HG03108 (cell line): ENCODE measurements at regions not wholly inside any gene's neighbourhood (a gene's known extent, or its start where the extent isn't known, plus 50 kb on each side); places are given as distances from the start of the nearest gene placed in this dataset.

ENCODE experiments used
- ATAC-seq: cut with Tn5 transposase; IDR thresholded peaks from one replicate; pipeline ENCODE4 v1.9.1; 2021; ENCODE audit warnings: moderate library complexity; ENCODE audit not compliant: unreplicated experiment

DNA sequence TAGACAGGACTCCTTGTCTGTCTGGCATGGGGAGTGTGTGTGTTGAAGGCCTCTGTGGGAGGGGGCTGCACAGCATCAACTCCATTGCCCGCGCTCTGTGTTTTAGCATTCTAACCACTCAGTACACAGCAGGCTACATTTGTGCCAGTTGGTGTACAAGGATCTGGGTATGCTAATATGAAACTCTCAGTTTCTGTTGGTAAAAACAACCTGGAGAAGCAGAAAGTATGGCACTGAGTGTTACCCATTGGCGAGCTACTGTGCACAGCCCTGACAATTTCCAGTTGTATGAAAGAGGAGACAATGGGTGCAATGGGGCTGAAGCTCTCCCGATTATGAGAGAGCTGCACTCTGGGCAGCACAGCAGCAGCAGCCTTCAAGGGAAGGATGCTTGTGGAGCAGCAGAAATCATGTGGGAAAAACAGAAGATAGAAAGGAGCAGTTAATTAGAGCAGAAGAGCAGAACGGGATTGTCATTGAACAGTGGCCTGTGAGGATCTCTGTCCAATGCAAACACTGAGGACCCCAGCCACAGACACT is 443.6 kb downstream of the CBLN2 start:
- ATAC-seq, result no peak

DNA sequence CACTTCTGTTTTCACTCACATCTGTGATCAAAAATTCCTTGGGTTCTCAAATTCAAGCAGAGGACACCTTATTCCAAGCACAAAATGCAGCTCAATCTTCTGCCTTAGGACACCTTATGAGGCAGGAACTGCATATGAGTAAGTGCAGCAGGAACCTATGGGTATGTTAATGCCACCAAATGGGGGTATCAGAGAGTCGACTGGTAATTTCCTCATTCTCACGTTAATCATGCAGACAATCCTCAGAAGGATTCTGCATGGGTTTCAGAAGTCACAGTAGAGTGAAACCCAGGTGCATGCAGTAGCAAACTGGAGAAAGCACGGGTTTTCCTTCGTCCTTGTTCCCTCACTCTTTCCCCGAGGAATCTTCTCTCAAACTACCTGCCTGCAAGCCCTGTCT is 452.8 kb downstream of the CBLN2 start:
- no peak for ATAC-seq

DNA sequence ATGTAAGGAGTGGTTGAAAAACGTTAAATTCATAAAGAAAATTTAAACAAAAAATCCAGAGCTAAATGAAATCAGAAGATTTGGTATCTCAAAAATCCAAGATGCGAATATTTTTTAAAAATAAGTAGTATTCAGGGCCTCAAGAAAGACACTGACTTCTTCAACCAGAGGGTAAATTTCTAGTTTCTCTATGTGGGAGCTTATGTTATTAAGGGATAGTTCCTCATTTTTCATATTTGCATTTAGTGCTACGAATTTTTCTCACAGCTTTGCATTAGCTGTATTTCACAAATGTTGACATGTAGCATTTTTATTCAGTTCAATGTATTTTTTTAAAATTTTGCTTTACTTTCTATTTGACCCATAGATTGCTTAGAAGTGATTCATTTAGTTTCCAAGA is 454.7 kb downstream of the CBLN2 start:
- no peak for ATAC-seq

DNA sequence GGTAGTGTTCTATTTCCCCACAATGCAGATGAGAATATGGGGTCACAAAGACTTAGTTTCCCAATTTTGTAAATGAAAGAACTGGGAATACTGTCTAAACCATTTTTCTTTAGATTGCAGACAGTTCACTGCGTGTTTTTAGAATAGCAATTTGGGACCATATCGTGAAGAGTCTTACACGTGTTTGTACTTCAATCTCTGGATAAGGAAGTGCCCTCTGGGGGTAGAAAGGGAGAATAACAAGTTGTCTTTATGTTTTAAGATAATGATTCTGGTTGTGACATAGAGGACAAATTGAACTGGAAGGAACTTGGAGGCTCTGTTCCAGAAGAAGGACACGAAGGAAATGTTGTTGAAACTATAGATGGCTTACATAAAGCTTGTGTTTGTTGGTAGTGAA is 457.7 kb downstream of the CBLN2 start:
- no peak for ATAC-seq

- ATAC-seq, result no peak
These were observed 469.1 kb downstream of the CBLN2 start for GRCh38 chr18:72075040-72075439.

GRCh38 chr18:72063001-72063400 is 481.1 kb downstream of the CBLN2 start:
- ATAC-seq, result no peak

DNA sequence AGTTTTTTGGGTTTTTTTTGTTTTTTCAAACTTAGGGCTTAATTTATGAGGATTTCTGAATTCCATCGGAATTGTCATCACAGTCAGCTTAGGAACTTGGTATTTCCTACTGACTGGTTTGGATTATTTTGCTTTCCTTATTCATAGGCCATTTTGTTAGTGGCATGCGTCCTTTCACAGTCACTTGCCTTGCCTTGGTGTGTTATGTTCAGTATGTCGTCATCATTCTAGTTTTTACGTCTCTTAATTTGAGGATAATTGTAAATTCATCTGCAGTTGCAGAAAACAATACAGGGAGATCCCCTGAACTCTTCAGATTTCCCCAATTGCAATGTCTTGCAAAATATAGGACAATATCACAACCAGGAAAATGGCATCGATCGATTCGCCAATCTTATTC is 485.3 kb downstream of the CBLN2 start:
- ATAC-seq, result no peak

- no peak for ATAC-seq
These were observed 488.0 kb downstream of the CBLN2 start for GRCh38 chr18:72056171-72056570.

- no peak for ATAC-seq
These were observed 502.7 kb downstream of the CBLN2 start for GRCh38 chr18:72041313-72042032.

DNA sequence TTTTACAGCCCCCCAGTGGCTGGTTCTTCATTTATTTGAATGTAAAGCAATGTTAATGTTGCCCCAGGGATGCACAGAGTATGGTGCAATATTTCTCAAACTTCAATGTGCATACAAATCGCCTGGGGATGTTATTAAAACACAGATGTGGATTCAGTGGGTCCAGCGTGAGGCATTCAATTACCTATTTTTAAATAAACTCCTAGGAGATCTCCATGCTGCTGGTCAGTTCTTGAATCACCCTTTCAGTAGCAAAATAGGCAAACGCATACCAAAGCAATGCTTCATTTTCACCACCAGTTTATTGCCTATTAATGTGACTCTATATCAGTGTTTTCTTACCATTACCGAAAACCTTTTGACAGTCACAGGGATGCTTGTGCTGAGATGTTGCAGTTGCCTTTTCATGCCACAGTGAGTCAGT is 530.7 kb downstream of the CBLN2 start:
- no peak for ATAC-seq

DNA sequence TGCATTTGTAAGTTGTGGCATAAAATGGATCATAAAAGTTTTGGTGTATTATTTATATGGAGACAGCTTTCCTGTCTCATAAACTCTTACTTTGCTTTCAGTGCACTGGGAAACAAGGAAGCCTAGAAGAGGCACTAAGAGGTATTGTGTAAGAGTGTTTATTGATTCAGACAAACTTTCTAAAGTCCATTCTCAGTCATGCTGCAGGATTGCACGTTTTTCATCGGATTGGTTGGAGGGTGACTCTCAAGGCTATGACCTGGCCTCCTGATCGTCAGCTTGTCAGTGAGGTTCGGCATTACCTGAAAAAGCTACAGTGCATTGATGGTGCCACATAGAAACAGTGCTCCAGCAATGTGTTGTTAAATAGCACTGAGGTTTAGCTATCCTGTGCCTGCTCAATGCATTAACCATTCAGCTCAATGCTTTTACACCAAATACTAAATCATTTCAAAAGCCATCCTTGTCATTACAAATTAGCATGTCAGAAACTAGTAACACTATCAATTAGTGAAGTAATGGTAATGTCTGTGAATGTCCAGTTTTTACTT is 545.5 kb downstream of the CBLN2 start:
- ATAC-seq, result no peak

- no peak for ATAC-seq
These were observed 548.2 kb downstream of the CBLN2 start for GRCh38 chr18:71995904-71996465.

DNA sequence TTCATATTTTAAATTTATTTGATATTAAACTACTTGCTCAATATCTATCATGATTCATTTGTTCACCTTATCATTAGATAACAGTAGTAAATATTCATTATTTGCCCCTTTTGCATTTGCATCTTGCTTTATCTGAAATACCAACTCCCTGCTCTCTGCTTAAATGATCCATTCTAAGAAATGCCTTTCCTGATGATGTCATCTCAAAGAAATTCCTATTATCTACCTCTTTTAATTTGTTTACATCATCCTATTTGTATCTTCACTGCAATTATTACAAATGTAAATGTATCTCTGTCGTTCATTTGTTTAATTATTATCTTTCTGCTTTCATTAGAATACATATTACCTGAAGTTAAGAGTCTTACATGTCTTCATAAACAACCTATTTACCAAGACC is 549.9 kb downstream of the CBLN2 start:
- no peak for ATAC-seq

GRCh38 chr18:71989616-71990015 is 554.5 kb downstream of the CBLN2 start:
- ATAC-seq, result no peak

GRCh38 chr18:71986351-71987050 is 557.6 kb downstream of the CBLN2 start:
- ATAC-seq, result no peak

GRCh38 chr18:71976744-71977143 is 567.4 kb downstream of the CBLN2 start:
- no peak for ATAC-seq

- ATAC-seq, result no peak
These were observed 577.4 kb downstream of the CBLN2 start for GRCh38 chr18:71966791-71967190.

DNA sequence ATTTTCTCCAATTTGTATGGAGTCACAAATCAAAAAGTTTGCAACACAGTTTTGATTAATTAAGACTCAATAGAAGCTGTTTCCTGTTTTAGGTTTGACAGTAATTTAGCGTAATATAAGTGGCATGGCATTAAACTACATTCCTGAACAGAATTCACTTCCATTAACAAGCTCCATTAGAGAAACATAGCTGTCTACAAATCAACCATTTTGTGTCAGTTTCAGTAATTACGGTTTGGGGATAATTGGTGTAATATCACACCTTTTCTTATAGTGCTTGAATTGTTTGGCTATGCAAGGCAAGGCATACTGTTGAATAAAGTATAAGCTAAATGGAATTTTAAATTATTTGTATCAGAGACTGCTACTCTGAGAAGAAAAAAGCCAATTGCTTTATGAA is 585.5 kb downstream of the CBLN2 start:
- ATAC-seq, result no peak

DNA sequence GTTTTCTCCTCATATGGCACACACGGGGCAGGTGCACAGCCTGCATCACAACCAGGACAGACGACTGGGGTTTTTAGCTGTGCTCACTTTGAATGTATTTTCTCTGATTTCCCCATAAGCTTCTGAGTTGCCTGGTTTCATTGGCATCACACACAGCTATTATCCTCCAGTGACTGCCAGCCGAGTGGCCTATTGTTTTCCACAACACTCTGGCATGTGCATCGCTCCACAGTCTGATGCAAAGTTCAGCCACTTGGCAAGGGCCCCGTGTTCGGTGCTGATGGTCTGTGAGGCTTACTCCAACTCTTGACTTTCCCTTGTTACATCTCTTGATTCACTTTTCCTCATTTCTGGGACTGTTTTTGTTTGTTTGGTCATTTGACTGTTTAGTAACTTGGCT is 593.1 kb downstream of the CBLN2 start:
- ATAC-seq, result no peak

DNA sequence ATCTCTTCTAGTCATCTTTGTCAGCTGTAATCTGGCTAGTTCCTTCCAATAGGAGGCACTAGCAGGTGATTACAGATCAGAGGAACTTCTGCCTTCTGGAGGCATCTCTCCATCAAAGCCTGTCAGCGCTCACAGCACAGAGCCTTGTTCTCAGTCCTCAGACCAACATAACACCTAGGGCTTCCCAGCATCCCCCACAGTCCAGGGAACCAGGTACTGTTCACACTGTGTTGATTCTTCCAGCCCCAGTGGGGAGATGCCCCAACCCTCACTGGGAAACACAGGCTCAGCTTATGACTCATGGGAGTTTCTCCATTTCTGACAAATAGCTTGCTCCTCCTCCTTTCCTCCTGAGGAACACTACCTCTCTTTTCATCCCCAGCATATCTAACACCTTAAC is 601.7 kb downstream of the CBLN2 start:
- ATAC-seq, result no peak

- no peak for ATAC-seq
These were observed 604.7 kb downstream of the CBLN2 start for GRCh38 chr18:71939483-71939882.

DNA sequence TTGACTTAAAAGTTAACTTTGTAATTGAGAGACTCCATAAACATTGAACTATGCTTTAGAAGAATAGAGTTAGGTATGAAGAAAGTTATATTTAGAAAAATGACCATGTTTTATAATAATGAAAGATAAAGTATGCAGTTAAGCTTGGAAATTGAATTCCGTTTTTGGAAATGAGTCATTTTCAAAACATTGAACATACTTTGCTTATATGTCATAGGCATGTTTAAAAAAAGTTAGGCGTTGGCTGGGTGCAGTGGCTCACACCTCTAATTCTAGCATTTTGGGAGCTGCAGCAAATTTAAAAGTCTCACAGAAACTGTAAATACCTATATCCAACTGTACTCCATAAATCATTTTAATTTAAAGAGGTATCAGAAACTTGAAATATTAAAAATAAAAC is 607.4 kb downstream of the CBLN2 start:
- ATAC-seq, result no peak
